Thyroid gland (tissue), 4 donors: ENCODE measurements at regions not wholly inside any gene's neighbourhood (a gene's known extent, or its start where the extent isn't known, plus 50 kb on each side); places are given as distances from the start of the nearest gene placed in this dataset.

Experiments
- POLR2A ChIP-seq, 2 donors: fragments of 450-650 bp; IDR thresholded peaks; one replicate each; pipeline ENCODE4 v1.6.1; 2017; ENCODE audit warnings: antibody characterized with exemption in 2 of 2, mild to moderate bottlenecking in 2 of 2, moderate library complexity in 1 of 2
- TF ChIP-seq, protein P1 (sequence below), 6 experiments: fragments of 200-600 bp in 3 of 6; fragments of 450-650 bp in 3 of 6; sonication (generic) in 3 of 6; IDR thresholded peaks; one replicate each; pipeline ENCODE4 v1.5.1; 2016 to 2019; ENCODE audit warnings: antibody characterized with exemption in 6 of 6, mild to moderate bottlenecking in 2 of 6, inconsistent platforms in 1 of 6, moderate library complexity in 1 of 6

DNA sequence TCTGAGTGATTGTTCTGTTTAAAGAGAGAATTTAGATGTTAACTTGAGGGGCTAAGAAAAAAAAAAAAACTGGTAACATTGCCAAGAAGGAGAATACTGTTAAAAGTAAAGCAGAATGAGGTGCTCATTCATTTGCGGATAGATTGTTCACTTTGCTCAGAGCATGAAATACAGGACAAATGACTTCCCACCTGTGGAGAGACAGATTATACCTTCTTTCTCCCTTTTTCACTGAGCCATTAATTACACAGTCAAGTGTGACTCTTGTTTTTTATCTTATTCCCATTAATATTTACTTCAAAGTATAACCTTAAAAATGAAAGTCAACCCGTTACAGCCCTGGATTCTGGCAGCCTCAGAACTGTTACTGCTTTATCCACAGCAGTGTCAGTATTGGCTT is 264.5 kb downstream of the TAF11L14 start:
- TF ChIP-seq, protein P1, sequence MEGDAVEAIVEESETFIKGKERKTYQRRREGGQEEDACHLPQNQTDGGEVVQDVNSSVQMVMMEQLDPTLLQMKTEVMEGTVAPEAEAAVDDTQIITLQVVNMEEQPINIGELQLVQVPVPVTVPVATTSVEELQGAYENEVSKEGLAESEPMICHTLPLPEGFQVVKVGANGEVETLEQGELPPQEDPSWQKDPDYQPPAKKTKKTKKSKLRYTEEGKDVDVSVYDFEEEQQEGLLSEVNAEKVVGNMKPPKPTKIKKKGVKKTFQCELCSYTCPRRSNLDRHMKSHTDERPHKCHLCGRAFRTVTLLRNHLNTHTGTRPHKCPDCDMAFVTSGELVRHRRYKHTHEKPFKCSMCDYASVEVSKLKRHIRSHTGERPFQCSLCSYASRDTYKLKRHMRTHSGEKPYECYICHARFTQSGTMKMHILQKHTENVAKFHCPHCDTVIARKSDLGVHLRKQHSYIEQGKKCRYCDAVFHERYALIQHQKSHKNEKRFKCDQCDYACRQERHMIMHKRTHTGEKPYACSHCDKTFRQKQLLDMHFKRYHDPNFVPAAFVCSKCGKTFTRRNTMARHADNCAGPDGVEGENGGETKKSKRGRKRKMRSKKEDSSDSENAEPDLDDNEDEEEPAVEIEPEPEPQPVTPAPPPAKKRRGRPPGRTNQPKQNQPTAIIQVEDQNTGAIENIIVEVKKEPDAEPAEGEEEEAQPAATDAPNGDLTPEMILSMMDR (IDR thresholded peaks at IDR 0.05), result no peak
- TF ChIP-seq POLR2A (IDR thresholded peaks at IDR 0.05), result no peak
